ENCODE measurements at regions not wholly inside any gene's neighbourhood (a gene's known extent, or its start where the extent isn't known, plus 50 kb on each side); places are given as distances from the start of the nearest gene placed in this dataset.
"Not testable (repeated sequence)": the region's sequence is repeated elsewhere in the genome, so short reads cannot be mapped to it uniquely, and the experiment has no call there.

GRCh38 chr11:11715075-11715474, 93.3 kb upstream of the GALNT18 start:
- not testable (repeated sequence) for DNase-seq

GRCh38 chr11:11710556-11710955, 88.8 kb upstream of the GALNT18 start:
- DNase-seq: no peak

- DNase-seq: no peak
Observed at GRCh38 chr11:11709447-11710239, 87.8 kb upstream of the GALNT18 start.

GRCh38 chr11:11708256-11708655, 86.5 kb upstream of the GALNT18 start:
- DNase-seq: no peak

GRCh38 chr11:11706028-11706427, 84.2 kb upstream of the GALNT18 start:
- DNase-seq: no peak

- DNase-seq: no peak
Observed at GRCh38 chr11:11703885-11704284, 82.1 kb upstream of the GALNT18 start.

GRCh38 chr11:11701070-11701469, 79.3 kb upstream of the GALNT18 start:
- no peak for DNase-seq

GRCh38 chr11:11697796-11698195, 76.0 kb upstream of the GALNT18 start:
- no peak for DNase-seq

GRCh38 chr11:11691296-11692151, 69.7 kb upstream of the GALNT18 start:
- DNase-seq: no peak

- DNase-seq: no peak
Observed at GRCh38 chr11:11681536-11681935, 59.7 kb upstream of the GALNT18 start.

- DNase-seq: no peak
Observed at GRCh38 chr11:11677672-11678356, 56.0 kb upstream of the GALNT18 start.

- DNase-seq: no peak
Observed at GRCh38 chr11:11675671-11676181, 53.9 kb upstream of the GALNT18 start.

- DNase-seq: no peak
Observed at GRCh38 chr11:11672789-11673188, 51.0 kb upstream of the GALNT18 start.

GRCh38 chr11:11672101-11672500, 50.3 kb upstream of the GALNT18 start:
- DNase-seq: no peak

Data from DMS79 (cell line).